DMS 273 treated with DMSO at 0.1 percent for 48 hours (cell line): ENCODE measurements at regions not wholly inside any gene's neighbourhood (a gene's known extent, or its start where the extent isn't known, plus 50 kb on each side); places are given as distances from the start of the nearest gene placed in this dataset.

Source experiments
- DNase-seq: peaks from one replicate; lab custom pipeline; 2025; lab: John Stamatoyannopoulos, UW

DNA sequence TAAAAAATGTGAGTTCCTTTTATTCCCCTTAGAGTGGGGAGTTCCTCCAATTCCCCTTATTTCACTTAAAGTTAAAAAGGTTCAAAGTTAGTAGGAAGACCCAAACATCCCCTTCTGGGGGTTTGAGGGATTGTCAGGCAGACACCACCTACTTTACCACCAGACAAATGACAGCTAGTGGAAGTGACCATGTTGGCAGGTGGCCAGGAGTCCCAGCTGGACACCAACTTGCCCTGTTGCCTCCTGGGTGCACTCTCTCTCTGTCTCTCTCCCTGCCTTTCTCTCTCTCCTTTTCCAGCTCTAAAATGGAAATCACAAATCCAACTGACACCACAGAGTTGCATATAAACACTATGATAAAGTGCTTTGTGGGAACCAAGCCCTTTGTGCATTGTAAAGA lies 307.7 kb upstream of the TLE4 start:
- DNase-seq: peak; percentile 10

DNA sequence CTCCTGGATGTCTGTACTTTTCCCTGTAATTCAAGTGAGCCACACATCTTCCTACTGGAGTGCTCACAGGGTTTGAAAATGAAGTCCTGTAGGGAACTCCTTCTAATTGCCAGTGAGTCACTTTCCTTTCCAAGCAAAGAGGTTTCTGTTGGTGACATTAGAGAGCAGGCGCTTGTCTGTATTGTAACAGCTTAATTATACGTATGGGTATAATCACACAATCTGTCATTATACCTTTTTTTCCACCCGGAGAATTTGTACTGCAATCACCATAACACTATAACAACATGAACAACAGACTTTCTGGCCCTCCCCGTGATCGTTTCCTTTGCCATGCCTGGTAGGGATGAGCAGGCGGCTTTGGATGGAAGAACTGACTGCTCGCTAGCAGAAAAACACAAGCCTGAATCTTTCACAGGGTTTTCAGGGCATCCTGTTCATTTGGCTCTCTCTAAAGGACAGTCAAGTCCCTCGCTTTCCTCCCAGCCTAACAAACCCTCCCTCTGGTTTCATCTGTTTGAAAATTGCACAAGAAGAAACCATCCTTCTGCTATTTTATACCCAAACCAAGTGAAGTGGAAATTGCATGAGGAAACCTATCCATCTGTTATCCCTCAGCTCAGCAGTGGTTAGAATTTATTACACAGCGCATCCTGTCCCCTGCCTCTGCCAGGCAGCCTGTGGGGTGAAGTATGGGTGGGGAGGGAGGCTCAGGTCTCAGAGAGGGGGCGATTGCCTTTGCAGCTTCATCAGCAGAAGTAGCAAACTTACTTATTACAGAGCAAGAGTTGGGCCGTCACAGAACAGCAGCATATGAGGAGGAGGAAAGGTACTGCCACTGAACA lies 307.0 kb upstream of the TLE4 start:
- peak; percentile 5 for DNase-seq

DNA sequence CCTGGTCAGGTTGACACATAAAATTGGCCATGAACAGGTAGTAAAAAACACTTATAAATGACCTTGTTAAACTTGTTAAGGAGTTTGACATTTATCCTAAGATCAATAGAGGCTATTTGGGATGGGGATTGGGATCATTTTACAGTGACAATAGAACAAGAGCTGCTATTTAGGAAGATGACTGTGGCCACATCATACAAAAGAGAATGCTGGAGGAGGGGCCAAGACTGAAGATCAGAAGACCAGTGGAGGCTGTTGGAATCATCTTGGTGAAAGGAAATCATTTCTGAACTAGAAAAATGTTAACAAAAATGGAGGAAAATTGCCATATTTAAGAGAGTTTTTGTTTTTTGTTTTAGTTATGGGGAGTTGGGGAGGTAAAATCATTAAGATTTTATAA lies 304.8 kb upstream of the TLE4 start:
- no peak for DNase-seq

DNA sequence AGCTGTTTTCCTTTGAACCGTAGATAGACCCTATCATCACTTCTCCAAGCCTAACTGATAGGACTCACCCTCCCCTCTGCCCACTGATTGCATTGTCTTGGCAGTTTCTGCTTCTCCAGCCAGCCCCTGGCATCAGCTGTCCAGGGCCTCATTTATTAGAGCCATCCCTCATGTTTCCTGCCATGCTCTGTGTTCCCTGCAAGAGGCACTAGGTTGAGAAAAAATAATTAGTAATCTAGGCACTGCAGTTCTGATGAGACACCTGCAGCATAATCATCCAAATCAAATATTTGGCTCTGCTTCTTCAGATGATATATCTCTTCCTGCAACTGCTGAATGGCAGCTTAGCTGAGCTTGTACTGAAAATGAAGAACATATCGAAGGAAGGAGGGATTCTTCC lies 303.0 kb upstream of the TLE4 start:
- no peak for DNase-seq

DNA sequence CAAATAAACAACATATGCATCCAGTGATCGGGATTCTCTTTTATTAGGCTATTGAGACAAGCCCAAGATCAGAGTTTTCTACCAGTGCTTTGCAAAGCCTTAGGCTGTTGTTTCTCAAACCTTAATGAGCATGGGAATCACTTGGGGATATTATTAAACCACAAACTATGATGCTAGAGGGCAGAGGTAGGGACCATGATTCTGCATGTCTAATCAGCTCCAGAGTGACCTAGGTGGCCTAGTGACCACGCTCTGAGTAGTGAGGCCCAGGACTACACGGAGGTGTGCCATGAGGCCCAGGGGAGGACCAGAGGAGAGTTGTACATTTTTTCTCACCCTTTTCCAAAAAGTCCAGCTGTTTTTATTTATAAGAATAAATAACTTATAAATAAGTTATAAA lies 298.5 kb upstream of the TLE4 start:
- no peak for DNase-seq

DNA sequence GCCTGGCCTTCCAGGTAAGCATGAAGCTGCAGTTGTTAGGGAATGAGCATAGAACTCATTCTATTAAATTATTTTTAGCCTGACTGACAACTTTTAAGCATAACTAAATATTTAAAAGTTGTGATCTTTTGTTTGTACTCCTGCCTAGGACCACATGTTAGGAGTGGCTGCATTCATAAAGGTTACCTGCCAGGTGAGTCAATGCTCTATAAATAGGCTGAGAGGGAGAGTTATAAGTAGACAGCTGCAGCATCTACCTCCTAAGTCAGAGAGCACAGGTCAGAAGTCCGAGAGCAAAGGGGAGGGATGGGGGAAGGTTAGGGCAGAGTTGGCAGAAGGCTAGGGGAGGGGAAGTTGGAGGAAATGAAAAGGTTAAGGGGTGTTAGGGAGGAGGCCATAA lies 292.4 kb upstream of the TLE4 start:
- no peak for DNase-seq

DNA sequence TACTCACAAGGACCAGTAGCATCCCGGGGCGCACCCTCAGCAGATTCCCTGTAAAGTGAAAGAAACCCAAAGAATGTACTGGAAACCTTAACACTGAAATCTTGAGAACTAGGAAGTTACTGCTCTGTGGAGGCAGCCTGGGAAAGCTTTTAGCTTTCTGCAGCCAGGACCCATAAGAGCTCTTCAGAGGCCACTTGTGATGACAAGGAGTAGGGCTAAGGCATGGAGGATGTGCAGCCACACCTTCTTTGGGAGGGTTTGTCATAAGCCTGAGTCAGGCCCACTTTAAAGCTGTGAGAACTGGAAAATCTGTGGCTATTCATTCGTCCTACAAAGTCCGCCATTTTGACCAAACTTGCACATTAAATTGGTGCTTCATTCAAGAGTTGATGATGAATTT lies 291.1 kb upstream of the TLE4 start:
- DNase-seq: no peak

DNA sequence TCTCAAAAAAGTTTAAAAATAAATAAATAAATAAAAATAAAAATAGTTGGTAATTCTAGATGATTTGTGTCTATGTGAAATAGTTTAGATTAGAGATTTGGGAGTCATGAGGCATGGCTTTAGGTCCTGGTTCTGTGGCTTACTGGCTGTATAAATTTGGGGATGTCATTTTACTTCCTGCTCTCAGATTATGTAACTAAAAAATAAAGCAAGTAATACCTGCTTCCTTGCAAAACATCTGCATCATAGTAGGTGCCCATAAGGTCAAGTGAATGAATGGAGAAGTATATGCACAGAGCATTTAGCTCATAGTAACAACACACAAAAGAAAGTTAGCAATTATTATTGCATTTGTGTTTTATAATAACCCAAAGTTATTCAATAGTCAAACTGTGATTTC lies 287.7 kb upstream of the TLE4 start:
- DNase-seq: no peak

DNA sequence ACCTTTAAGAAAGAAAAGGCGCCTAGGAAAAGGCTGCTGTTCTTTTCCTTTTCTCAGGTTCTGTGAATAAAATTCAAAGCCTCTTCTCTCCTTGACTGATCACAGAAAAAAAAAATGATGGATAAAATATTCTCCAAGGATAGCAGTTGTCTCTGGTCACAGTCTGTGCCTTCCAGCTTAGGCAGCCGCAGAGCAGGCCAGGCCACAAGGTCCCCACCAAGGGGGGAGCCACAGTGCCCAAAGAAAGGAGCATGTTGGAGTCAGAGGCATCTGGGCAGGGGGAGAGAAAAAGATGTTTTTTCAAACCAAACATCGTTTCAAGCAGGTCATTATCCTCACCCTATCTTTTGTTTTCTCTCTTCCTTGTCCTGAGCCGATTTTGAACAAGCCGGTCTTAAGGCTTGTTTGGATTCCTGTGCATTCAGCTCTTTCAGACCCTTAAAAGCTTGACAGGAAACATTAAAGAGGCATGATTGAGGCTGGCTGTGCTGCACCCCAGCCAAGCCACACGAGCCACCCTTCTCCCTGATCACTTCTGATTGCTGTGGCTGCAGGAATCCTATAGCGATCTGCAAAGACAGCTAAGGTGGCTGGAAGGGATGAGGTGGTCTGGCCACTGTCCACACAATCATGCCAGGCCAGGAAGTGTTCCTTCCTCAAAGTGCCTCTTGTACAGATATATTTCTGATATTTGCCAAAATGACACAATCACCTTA lies 284.6 kb upstream of the TLE4 start:
- no peak for DNase-seq

DNA sequence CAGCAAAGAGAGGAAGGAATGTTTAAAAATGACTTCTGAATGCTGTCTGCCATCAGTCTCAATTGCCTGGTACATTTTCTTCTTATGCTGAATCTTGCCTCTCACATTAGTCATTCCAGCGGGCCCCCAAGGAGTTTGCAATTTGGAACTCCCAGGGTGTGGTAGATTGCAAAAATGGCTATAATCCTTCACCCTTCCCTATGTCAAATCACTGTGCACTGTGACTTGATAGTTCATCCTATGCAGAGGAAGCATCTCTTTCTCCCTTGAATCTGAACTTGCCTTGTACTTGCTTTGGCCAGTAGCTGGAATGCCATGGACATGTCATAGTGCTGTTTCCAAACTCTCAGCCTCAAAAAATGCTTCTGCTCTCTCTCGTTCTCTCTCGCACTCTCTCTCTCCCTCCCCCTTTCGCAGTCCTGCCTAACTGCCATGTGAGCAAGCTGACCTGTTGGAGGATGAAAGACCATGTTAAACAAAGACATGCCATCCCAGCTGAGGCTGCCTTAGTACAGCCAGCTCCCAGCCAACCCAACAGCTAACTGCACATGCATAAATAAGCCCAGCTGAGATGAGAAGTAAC lies 284.0 kb upstream of the TLE4 start:
- DNase-seq: no peak

DNA sequence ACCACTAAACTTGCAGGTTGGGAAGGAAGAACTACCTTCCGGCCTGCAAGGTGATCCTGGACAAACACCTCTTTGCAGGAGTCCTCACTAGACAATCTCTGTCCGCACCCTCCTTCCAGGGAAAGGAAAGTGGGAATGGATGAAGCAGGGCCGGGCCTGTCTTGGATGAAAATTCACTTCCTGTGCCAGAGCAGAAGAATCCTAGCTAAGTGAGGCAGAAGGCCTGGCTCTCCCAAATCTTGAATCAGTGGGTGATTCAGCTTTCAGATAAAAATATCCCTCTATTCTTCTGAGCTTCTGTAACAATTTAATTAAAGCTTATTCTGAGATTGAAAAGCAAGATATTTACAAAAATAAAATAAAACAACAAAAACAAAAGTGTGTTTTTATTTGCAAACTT lies 281.9 kb upstream of the TLE4 start:
- DNase-seq: no peak

DNA sequence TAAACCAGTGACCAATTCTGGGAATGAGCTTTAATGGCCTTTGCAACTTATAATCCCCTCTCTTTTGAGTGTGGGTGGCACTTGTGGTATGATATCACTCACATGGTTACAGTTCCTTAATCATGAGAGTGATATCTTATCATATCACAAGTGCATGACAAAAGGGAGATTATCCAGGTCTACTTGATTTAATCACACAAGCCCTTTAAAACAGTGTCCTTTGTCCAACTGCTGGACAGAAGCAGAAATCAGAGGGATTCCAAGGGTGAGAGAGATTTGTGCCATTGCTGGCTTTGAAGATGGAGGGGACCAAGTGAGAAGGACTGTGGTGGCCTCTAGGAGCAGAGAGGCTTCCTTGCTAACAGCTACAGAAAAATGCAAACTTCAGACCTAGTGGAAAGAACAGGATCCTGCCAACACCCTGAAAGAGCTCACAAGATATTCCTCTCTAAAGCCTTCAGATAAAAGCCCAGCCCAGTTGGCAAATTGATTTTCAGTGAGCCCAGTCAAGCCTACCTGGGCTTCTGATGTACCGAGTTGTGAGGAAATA lies 279.0 kb upstream of the TLE4 start:
- DNase-seq: no peak

DNA sequence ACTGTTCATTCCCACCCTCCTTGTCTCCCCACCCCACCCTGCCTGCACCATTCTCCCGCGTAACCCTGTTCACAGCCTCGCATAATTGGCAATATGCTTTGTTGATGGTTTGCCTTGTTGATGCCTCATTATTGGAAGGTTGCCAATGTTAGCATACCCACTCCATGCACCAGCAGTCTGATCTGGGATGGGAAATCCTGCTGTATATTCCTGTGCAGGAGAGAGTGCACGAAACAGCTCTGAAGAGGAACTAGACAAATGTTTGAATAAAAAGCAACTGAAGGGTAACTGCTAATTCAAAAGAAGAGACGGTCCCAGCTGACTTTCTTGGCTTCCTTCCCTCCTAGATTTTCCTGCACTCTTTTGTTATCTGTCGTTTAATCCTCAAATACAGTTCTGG lies 271.7 kb upstream of the TLE4 start:
- DNase-seq: no peak

DNA sequence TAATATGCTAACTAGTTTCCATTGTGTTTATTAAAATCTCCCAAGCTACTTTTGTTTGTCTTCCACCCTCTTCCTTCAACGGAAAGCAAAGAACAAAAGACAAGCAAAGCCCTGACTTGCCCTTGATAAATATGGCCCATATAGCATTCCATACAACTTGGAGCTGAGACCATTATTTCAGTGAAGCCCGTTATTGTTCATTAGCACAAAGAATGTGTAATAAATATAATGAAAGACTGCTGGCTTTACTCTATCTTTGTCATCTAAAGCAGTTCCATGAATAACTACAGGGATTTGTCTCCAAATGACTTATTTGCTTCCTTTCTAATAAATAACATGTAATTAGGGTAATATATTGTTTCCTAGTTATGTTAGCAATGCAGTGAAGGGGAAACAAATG lies 270.7 kb upstream of the TLE4 start:
- DNase-seq: no peak

DNA sequence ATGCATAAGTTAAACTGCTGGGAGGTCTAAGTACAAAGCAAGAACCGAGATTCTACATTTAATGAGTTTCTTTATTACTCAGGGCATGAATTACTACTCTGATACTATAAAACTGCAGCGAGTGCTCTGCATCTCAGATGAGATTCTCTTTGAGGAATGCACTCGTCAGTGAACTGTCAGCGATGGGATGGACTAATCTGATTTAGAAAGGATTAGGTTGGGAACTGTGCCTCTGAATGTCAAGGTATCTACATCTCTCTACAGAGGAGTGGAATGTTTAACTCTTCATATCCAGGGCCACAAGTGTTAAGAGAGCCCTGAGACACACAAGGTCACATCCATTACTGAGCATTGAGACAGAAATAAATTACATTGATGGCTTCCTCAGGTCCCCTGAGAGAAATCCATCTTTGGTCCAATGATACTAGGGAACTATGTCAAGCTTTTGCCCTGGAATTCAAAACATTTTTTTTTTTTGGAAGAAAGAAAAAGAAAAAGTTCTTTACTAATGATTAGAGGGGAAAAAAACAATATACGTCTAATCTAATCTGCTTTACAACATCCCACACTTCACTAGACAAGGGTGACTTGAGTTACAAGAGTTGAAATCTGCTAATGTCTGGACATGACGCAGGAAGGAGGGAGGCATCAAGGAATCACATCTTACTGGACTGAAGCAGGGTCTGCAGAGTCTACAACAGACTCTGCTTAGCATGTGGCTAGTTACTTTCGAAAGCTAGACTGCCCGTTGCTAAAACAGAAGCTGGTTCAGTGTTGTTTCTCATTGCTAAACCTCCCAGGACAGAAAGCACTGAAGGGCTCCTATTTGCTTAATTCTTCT lies 270.0 kb upstream of the TLE4 start:
- no peak for DNase-seq

DNA sequence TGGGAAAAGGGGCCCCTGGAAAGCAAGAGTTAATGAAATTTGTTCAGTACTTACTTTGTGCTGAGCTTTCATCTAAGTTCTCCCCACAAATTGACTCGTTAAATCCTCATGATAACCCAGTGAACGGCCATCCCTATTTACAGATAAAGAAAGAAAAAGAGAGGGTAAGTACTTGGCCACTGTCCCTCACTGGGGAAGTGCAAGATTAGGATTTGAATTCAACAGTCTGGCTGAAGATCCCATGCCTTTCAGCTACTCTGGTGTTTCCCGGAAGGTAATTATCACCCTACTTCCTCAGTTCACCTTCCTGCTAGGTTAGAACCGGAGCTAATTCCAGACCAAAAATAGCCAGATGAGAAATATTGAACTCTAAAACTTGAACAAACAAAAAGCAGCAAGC lies 269.2 kb upstream of the TLE4 start:
- DNase-seq: no peak

DNA sequence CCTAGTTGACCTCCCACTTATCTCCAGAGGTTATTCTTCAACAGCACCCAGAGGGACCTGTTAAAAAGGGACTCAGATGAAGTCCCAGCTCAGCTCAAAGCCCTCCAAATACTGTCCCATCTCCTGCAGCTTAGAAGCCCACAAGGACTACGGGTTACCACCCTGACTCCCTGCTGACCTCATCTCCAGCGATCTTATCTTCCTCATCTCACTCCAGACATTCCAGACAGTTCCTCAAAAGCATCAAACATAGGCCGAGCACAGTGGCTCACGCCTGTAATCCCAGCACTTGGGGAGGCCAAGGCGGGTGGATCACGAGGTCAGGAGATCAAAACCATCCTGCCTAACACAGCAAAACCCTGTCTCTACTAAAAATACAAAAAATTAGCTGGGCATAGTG lies 263.8 kb upstream of the TLE4 start:
- DNase-seq: no peak

DNA sequence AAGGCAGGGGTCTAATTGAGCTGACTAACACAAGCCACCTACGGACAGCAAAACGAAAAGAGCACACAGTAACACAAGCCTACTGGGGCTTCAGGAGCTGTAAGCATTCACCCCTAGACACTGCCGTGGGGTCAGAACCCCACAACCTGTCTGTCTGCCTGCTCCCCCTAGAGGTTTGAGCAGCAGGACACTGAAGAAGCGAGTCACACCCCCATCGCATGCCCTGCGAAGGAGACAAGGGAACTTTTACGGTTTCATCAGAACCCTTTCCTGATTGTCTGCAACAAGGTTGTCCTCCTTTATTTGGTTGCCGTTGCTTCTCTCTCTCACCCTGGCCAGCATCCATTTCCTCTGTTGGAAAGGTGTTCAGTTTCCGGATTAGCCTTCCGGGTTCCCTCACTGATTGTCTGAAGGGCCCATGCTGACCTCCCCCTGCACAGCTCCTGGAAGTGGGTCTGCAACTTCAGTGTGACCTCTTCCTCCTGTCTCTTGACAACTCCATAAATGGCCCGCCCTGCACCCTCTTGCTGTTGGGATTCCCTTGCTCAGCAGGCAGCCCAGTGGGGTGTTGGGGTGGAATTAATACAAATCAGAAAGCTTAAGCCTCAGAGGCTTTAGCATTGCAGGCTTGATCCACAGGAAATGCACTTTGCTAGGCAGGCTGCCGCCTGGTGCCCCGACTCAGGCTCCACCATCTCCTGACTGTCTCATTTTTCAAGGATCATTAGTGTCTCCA lies 258.9 kb upstream of the TLE4 start:
- DNase-seq: no peak

DNA sequence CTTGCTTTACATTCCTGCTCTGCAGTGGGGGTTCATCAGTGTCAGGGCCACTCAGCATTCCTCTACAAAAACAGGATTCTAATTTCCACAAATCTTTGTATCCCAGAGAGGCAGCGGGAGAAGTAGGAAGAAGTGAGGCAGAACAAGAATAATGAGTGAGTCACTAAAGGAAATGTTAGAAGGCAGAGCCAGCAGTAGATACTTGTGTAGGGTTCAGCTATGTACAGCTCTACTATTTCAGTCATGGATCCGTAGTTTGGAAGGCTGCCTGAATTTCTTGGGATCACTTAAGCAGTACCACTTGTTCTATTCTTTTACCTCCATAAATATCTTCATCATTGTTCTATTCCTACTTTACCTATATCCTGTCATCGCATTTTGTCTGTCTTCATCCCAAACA lies 246.3 kb upstream of the TLE4 start:
- no peak for DNase-seq

DNA sequence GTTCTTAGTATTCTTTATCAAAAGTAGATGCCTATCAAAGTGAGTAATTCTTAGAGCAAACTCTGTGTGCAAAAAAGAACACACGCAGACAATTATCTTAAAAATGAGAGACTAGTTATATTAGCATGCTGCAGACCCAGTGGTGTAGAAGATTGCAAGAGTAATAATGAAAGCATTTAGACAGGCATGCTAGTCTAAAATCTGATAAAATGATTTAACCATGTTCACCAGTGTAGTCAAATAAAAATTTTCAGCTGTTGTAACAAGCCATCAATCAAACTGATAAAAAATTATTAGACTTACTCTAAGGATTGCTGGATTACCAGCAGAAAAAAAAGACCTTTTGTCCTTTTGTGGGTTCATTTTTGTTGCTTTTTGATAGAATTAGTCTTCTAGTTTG lies 241.9 kb upstream of the TLE4 start:
- DNase-seq: no peak

DNA sequence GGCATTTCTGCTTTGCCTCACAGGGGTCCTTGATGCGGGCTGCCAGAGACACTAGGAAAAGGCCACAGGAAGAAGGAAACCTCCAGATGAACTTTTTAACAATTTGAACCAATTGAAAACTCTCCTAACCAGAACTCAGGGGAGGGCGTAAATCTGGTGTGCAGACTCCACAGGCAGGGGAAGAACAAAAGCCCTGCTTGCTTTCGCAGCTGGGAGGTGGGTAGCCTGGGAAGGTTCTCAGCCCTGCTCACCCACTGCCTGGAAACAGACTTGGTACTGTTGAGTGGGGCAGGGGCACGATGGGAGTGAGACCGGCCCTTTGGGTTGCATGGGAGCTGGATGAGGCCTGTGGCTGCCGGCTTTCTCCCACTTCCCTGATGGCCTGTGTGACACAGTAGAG lies 237.8 kb upstream of the TLE4 start:
- DNase-seq: no peak

DNA sequence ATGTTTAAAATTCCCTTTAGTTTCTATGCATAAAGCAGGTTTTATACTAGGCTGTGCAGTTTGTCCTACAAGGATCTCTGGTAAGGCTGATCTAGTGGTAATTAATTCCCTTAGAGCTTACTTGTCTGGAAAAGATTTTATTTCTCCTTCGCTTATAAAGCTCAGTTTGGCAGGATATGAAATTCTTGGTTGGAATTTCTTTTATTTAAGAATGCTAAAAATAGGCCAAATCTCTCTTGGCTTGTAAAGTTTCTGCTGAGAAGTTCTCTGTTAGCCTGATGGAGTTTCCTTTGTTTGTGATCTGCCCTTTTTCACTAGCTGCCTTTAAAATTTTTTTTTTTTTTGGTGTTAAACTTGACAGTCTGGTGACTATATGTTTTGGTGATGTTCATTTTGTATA lies 237.1 kb upstream of the TLE4 start:
- DNase-seq: no peak
